ENCODE measurements at regions not wholly inside any gene's neighbourhood (a gene's known extent, or its start where the extent isn't known, plus 50 kb on each side); places are given as distances from the start of the nearest gene placed in this dataset.

GRCh38 chr1:220954321-220955075 lies 75.3 kb downstream of the HLX start:
- TF ChIP-seq CTCF (conservative IDR thresholded peaks at IDR 0.05; ENCODE audit: low read length) (no peak), EZH2phosphoT487 (IDR thresholded peaks at IDR 0.05; ENCODE audit: borderline replicate concordance, low read depth, low read length) (no peak)
